Activated CD8-positive, alpha-beta memory T cell treated with anti-CD3 and anti-CD28 coated beads, Interleukin-2, amount 50 U/mL, for 4 hours (primary cell): ENCODE measurements at regions not wholly inside any gene's neighbourhood (a gene's known extent, or its start where the extent isn't known, plus 50 kb on each side); places are given as distances from the start of the nearest gene placed in this dataset.
"Not testable (repeated sequence)": the region's sequence is repeated elsewhere in the genome, so short reads cannot be mapped to it uniquely, and the experiment has no call there.

Source experiments
- DNase-seq: peaks from one replicate; pipeline ENCODE4 v3.0.0-alpha.2; 2020

DNA sequence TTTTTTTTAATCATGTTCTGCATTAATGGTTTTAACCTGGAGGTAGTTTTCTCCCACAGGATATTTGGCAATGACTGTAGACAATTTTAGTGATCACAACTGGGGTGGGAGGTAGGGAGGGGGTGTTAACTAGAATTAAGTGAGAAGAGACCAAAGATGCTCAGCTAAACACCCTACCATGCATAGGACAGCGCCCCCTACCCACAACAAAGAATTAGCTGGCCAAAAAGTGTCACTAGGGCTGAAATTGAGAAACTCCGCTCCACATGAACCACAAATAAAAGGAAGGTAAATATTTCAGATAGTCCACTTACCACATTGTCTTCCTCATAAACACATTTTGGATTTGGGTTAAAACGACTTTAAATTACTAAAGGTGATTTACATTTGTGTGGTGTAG, 942.6 kb downstream of the SUCLG1 start:
- DNase-seq = no peak

DNA sequence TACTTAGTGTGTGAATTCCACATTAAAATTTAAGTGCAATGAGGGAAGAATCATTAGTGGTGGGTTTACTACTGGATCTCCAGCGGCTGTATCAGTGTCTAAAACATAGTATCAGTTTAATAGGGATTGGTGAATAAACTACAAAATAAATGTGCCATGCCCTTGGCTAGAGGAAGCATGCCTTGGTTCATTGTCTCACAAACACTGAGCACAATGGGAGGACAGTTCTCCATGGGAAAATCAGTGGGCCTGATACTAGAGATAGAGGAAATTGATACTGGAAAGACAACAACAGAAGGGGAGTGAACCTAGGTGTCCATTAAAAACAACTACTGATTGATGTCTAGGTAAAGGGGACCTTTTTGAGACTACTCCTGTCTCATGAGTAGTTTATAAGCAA, 971.6 kb downstream of the SUCLG1 start:
- DNase-seq = no peak

DNA sequence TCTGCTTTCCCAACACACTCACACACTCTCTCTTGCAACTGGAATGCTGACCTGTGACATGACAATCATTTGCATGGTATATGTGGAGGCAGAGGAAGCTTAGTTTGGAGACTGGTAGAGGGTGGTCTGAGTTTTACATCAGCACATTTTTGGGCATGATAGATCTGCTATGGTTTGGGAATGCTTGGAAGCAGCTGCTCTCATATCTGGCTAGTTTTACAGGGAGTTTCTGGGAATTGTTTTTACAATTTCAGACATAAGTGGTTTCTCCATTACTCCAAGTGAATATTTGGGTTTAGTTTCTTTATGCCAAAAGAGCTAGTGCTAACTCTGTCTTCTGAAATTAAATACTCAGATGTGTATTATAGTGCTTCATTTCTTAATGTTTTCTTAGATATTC, 977.6 kb downstream of the SUCLG1 start:
- DNase-seq = no peak

DNA sequence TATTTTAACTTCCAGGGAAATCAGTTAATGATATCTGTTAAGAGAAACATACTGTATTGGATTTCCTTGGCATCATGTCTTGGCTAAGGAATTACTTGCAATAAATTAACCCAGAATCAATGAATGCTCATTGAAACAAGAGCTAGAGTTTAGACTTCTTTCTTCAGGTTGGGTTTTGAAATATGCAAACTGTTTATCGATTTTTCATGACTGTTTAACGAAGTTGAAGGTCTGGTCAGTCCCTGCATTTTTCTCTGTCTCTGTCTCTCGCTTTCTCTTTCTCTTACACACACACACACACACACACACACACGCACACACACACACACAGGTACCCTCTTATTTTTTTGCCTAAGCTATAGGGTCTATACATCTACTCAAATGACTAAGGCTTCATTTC, 981.0 kb downstream of the SUCLG1 start:
- no peak for DNase-seq

DNA sequence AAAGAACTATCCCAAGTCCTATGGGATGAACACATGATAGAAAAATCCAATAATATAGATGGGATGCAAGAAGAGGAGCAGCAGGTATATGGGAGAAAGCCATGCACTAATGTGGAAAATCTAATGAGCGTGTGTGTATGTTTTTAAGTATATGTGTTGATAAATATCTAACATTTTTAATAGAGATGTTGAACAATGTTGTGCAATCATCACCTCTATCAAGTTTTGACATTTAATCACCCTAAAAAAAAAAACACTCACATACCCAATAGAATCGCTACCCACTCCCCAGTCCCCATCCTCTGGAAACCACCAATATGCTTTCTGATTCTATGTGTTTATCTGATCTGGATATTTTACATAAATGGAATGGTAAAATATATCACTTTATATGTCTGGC, 983.7 kb downstream of the SUCLG1 start:
- no peak for DNase-seq

DNA sequence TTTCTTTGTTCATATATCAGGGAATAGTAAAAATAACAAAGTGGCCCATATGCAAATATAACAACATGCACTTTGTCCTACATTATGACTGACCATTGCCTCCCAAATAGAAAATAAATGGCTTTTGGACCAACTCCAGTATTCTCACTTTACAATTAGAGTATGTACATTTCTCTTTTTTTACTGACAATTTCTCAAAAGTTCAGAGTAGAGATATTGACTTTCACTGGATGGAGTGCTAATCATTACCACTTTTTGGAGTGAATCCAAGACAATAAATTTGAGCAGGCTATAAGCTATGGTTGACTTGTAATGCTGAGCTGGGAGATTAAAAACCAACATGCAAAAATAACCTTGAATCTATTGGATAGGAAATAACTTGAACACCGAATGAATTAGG, 987.4 kb downstream of the SUCLG1 start:
- DNase-seq = no peak

DNA sequence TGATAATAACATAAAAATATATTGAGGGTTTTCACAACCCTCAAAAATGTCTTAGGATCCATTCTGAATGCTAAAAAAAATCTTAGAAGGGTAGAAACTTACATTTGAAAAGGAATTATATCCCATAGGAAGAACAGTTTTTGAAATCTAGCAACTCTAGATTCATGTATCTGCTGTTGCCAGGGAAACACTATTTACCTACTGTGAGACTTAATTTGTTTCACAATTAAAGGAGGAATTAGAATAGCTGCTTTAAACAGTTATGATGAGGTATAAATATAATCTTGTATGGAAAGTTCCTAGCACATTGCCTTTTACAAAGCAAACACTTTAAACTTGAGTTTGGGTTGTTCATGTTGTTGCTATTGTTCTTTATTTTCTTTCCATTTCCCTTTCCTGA, 988.2 kb downstream of the SUCLG1 start:
- no peak for DNase-seq

DNA sequence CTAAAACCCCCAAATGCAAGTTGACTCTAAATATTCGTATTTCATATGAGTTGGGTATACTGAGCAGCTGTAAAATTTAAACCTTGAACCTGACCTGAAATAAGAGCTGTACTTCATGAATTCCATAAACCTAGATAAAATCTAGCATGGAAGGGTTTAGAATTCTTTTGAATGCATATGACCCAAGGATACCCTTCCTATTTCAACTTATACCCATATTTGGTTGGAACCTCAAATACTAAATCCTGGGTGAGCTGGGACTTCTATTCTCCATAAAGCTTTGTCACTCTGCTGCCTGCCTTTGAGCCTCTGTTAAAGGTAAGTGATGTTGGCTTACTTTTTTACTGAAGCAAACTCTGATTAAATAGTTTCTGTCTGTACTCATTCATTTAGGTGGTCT, 994.6 kb downstream of the SUCLG1 start:
- no peak for DNase-seq

DNA sequence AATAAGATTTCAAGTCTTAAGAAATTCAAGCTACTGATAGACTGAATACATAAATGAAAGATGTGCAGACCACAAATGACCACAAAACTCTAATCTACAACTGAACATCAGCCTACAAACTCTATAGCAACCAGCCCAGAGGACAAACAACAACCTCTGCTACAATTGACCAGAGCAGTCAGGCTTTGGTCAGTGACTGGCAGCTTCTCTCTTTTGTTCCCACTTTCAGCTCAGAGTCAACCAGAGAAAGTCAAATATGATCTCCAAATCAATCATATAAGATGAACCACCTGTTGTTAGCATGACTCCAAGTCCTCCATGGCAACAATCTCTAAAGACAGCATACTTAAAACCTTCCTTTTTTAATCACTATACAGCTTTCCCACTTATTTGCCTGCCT, 996.2 kb downstream of the SUCLG1 start:
- no peak for DNase-seq

DNA sequence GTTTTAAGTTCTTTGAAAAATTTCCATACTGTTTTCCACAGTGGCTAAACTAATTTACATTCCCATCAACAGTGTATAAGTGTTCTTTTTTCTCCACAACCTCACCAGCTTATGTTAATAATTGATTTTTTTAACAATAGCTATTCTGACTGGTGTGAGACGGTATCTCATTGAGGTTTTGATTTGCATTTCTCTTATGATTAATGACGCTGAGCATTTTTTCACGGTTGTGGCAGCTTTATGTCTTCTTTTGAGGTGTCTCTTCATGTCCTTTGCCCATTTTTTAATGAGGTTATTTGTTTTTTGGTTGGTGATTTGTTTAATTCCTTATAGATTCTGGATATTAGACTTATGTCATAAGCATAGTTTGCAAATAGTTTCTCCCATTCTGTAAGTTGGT, 997.9 kb downstream of the SUCLG1 start:
- DNase-seq = no peak

DNA sequence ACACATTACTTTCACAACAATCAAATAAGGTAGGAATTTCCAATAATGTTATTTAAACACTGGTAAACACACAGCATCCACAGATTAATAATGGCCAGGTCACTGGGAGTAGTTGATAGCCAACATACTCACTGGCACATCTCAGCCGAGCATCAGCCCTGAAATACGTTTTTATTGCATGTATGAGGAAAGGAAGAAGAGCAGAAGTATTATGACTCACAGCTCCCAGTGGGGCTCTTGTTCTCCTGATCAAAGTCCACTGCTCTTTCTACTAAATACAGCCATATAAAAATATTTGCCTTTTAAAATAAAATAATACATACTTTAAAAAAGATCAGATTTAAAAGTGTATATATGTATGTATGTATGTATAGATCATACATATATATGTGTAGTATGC, 999.6 kb downstream of the SUCLG1 start:
- DNase-seq = no peak

DNA sequence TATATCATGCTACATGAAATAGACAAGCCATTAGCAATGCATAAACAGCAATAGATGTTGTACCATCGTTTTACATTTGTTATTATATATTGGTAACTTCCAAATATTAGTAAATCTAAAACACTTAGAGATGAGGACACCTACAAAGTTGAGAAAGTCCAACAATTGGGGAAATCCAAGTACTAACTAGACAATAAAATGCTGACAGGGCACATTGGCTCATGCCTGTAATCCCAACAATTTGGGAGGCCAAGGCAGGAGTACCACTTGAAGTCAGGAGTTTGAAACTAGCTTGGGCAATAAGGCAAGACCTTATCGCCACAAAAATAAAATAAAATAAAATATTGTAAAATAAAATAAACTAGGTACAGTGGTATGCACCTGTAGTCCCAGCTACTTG, 1023.1 kb downstream of the SUCLG1 start:
- no peak for DNase-seq

DNA sequence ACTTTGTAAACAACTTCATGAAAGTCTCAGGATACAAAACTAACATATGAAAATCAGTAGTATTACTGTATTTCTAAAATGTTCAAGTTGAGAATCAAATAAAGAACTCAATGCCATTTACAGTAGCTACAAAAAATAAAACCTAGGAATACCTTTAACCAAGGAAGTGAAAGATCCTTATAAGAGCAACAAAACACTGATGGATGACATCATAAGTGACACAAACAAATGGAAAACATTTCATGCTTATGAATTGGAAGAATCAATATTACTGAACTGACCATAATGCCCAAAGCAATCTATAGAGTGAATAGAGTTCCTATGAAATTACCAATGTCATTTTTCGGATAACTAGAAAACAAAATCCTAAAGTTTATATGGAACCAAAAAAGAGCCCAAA, 1038.1 kb downstream of the SUCLG1 start:
- no peak for DNase-seq

DNA sequence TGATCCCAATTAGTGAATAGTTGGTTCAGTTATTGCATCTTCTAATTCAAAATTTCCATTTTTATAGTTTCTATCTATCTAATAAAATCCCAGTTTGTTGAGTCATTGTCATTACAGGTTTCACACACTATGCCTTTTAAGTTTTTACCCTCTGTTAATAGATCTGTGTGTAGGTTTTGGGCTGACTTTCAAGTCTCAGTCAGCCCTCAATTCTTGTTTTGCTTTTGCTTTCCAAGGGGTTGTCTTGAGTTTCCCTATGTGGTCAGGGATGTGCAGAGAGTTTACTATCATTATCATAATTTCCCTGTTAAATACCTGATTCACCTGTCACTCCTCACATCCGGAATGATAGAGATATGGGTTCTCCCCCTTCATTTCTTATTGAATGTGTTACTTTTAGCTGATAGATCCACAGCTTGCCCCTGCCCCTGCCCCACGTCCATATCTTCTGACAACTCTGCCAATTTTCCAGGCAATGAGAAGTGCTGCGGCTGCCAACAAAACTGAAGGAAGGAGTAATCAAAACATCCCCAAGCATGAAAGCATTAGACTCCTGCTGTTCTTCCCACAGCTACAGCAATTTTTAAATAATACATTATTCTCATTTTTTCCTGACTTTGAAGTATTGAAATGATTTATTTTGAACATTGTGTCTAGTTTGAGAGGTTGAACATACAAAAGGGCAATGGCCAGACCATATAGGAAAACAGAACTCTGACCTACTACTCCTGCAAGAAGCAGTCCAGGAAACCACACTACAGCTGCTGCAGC, 1064.8 kb downstream of the SUCLG1 start:
- DNase-seq = no peak

DNA sequence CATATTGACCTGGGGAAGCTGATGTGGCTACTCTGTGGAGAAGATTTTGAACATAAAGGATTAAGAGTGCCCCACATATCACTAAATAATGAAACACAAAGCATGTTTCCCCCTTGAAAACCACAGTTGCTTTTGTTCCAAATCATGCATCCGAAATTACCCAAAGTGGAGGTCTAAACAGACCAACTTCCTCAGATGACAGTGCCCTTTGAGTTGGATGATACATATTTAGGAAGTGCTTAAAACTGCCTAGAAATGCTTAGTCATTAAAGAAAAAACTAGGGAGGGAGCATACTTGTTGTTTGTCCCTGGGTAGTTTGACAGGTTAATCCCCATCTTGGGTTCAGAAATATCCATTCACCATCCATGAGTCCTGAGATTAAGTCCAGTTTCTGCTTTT, 1070.3 kb downstream of the SUCLG1 start:
- no peak for DNase-seq

DNA sequence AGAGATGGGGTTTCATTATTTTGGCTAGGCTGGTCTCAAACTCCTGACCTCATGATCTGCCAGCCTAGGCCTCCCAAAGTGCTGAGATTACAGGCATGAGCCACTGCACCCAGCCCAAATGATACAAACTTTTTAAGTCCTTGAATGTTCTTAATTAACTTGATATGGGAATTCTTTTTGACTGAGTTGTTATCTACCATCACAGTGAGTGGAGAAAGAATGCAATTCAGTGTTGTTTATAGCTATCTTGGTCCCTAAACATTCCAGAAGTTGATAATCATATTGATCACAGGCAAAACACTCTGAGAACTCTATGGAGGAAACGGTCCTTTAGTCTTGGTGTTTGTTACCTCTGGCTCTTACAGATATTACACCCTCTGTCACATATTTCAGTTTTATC, 1072.5 kb downstream of the SUCLG1 start:
- no peak for DNase-seq

DNA sequence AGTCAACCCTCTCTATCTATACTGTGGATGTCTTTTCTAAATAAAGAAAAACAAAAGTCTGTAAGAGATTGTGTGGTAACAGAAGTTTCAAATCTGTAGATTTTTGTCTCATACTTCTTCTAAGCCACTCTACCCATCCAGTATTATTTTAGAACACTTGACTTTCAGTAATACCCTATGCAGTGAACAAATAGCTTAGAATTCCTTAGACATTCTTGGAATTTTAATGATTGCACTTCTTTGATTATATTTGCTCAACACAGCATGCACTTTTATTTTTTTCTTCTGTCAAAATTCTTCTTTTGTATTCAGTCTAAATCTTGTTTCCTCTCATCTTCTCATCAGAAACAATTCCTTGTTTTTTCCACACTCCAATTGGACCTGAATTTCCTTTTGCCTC, 1080.2 kb downstream of the SUCLG1 start:
- DNase-seq = no peak

DNA sequence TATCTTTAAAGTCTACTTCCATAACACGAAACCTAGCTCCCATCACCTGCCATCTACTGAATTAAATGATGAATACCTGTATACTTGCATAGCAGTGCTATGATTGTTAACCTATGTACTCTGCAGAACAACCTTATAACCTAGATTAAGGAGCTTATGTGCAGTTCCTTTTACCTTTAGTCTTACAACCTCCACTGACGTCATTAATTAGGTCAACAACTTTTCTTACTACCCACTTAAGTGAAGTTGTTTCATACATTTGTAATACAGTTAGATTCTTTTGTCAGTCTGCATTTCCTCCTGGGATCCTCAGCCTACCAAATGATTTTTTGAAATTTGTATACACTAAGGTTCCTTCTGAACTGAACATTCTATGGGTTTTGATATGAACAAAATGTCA, 1082.3 kb downstream of the SUCLG1 start:
- DNase-seq = no peak

DNA sequence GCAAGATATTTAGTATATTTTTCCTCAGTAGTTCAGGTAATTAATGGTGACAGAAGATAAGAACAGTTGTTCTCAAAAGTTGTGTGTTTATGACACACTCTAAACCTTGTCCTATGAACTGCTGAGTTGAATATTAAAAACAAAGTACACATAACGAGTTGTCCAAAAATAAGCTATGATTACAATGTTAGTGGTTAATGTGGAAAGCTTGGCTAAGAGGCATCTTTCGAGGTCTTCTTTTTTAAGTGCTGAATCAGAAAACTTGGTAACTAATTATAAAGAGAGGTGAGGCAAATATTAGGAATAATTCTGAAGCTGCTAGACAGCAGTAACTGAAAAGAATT, 1088.7 kb downstream of the SUCLG1 start:
- DNase-seq = no peak

DNA sequence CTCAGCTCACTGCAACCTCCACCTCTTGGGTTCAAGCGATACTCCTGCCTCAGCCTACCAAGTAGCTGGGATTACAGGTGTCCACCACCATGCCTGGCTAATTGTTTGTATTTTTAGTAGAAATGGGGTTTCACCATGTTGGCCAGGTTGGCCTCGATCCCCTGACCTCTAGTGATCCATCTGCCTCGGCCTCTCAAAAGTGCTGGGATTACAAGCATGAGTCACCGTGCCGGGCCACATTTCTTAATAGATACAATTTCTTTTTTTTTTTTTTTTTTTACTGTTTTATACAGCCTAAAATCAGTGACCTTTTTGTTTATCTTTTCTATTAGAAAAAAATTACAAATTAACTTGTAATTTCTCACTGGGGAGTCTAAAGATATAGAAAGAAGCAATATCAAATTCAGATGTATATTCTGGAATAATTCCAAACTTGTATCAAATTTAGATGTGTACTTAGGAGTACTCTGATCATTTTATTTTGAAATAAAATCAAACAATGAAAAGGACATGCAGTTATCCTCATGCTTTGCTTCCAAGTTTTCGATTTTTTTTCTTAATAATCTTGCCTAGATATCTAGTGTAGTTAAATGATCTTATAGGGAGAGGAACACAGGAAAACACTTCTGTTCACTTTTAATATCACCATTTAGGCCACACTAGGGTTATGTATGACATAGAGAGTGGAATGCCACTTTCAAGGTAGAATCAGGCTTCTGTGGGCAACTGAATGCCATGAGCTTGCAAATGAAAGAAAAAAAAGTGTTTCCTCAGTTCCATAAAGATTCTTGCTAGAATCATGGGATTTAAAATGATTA, 1089.3 kb downstream of the SUCLG1 start:
- no peak for DNase-seq

DNA sequence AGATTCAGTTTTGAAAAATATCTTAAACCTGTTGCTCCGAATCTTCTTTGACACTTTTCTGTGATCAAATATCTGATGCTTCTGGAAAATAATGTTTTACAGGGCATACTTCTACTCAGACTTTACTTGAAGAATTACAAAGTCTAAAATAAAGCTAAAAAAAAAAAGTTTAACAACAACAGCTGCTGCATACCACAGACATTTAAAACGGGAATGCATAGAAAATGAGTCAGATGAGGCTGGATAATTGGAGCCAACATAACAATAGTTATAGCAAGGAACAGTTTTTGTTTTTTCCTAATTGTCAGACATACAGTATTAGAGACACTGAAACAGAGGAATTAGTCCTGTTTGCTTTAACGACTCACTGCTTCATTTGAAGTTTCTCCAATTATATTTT, 1090.2 kb downstream of the SUCLG1 start:
- DNase-seq = no peak

DNA sequence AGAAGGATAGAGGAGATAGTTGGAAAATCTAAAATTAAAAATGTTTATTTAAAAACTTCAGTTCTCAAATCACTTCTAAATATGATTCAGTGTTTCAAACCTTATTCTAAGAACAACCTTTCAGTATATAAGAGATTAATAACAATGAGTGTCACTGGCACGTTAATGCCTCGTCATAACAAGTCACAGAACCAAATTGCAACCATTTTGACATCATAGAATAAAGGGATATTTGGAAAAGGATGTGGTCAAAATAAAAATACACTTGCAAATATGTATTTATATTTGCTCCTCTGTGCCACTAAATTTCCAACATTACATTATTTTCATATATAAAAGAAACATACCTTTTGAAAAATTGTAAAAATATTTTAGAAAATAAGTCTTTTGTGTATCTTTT, 1090.6 kb downstream of the SUCLG1 start:
- no peak for DNase-seq

DNA sequence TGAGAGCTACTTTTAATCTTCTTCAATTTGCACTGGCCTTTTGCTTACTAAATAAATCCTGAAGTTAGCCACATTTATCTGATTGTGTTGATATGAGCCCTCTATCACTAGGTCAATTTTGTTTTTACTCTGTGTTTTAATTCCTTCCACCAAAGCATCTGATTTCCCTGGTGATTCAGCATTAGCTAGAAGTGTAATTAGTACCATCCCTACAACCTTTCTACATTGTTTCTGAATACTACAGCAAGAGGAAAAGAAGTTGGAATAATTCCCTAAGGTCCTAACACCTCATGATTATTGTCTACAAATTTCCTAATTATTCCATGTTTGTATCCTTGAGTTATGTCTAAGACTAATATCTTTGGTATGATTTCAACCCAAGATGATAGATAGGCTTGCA, 1093.6 kb downstream of the SUCLG1 start:
- no peak for DNase-seq

DNA sequence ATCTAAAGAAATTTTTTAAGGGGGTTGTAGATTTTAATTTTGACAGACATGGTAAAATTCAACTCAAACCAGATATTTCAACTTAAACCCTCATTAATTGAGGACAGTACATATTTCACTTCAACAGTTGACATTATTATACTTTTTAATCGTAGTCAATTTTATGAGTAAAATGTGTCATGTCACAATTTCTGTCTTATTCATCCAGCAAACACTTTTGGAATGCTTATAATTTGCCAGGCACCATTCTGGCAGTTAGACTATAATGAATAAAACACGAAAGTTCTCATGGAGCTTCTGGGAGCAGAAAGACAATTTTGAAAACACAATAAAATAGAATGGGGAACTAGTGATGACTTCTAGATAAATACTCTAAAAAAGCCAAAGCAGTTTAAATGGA, 1094.8 kb downstream of the SUCLG1 start:
- DNase-seq = no peak

DNA sequence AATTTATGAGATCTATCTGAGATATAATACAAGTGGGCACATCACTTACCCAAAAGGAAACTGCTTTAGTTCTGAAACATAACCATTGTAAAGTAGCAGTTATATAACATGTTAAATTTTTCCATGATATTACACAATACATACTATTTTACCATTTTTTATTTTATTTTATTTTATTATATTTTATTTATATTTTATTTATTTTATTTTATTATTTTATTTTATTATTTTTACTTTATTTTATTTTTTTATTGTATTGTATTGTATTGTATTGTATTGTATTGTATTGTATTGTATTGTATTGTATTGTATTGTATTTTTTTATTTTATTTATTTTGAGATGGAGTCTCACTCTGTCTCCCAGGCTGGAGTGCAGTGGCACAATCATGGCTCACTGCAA, 1095.9 kb downstream of the SUCLG1 start:
- DNase-seq = not testable (repeated sequence)
